Astrocyte of the spinal cord (primary cell): ENCODE measurements at regions not wholly inside any gene's neighbourhood (a gene's known extent, or its start where the extent isn't known, plus 50 kb on each side); places are given as distances from the start of the nearest gene placed in this dataset.
A peak's percentile ranks its signal among the peaks of the same experiment; 100 is the strongest.

Experiments used
- DNase-seq: peaks from one replicate; pipeline ENCODE4 v3.0.0; 2011; ENCODE audit warnings: low read depth, low spot score
- H3K4me3 ChIP-seq: 2 replicates; pipeline ENCODE4 v1.5.1; 2011; ENCODE audit warnings: low read depth, mild to moderate bottlenecking, low read length, moderate library complexity
- in situ Hi-C: cut with HindIII; loops from 2 replicates; pipeline ENCODE4 v1.10.0; 2017; ENCODE audit warnings: low sequenced_read_pairs
- TF ChIP-seq, protein P1 (sequence below): IDR thresholded peaks from 2 replicates; pipeline ENCODE4 v1.5.1; 2012; ENCODE audit warnings: low read depth, mild to moderate bottlenecking, low read length, inconsistent platforms

DNA sequence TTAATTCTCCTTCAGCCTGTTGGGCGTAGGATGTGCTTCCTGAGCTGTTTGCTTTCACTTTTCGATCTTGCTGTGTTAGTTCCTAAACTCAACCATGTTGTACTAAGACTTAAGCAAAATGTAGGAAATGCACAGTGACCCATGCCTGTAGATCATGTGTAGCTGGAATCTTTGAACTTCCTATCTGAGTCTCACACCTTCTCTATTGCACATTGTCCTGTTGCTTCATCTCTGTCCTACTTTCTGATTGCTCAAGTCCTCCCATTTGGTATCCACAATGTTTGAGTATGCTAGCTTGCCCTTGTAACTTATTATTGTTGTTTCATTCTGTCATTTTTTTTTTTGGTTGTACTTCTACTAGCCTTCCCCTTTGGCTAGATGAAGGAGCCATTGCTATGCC lies 239.6 kb downstream of the PPP1R2C start:
- TF ChIP-seq, protein P1, sequence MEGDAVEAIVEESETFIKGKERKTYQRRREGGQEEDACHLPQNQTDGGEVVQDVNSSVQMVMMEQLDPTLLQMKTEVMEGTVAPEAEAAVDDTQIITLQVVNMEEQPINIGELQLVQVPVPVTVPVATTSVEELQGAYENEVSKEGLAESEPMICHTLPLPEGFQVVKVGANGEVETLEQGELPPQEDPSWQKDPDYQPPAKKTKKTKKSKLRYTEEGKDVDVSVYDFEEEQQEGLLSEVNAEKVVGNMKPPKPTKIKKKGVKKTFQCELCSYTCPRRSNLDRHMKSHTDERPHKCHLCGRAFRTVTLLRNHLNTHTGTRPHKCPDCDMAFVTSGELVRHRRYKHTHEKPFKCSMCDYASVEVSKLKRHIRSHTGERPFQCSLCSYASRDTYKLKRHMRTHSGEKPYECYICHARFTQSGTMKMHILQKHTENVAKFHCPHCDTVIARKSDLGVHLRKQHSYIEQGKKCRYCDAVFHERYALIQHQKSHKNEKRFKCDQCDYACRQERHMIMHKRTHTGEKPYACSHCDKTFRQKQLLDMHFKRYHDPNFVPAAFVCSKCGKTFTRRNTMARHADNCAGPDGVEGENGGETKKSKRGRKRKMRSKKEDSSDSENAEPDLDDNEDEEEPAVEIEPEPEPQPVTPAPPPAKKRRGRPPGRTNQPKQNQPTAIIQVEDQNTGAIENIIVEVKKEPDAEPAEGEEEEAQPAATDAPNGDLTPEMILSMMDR = no peak
- no peak overlapping the region for H3K4me3 ChIP-seq
- in situ Hi-C loops = no loop called here

DNA sequence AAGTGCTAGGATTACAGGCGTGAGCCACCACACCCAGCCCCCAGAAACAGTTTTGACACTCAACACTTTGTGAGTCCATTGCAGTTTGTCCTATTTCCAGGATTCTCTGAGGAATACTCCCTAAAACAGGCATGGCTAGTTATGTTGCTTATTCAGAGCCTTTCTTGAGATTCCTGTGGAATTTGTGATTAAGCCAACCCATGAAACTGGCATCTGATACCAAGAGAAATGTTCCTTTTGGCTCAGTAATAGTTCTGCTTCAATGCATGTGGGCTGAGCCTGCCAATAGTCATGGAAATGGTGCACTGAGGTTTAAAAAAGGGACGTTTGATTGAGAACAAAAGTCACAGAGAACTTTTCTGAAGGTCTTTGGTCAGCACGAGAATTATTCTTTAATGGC lies 241.7 kb downstream of the PPP1R2C start:
- H3K4me3 ChIP-seq = no peak overlapping the region
- in situ Hi-C loops = no loop called here
- TF ChIP-seq, protein P1 = no peak
- no peak for DNase-seq

More for the DNA sequence above, 239.6 kb downstream of the PPP1R2C start:
- no peak for DNase-seq

DNA sequence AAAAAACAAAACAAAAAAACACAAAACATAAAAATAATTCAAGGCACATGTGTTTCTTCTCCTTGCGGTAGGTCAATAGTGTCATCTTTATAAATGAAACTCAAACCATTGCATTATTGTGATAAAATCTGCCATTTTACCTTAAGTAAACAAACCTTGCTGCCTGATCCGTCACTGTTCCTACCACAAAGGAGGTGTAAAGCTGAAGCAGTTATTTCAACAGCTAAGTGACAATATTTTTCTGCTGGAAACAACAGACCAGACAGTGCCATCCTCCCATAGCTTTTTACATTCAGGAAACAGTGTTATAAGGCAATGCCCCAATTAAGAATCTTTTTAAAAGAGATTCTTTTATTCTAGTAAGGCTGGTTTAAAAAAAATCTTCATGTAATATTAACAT lies 242.7 kb downstream of the PPP1R2C start:
- no peak for DNase-seq
- in situ Hi-C loops = no loop called here
- no peak overlapping the region for H3K4me3 ChIP-seq
- TF ChIP-seq, protein P1 = no peak

DNA sequence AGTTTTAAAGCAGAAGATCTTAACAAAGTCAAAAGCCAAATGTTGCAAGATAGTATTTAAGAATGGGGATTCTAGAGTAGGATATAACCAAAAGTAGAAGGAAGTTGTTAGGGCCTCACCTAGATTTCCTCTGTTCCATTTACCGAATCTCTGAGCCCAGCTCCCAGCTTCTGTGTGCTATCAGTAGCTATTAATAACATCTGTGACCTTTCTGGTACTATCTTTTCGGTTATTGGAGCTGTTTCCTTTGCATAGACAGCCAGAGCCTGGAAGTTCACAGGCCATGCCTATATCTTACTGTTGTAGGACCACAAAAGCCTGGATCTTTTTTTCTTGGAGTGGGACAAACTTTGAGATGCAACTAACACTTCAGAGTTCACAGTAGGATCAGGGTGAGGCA lies 244.2 kb downstream of the PPP1R2C start:
- no peak for DNase-seq
- TF ChIP-seq, protein P1 = no peak
- no peak overlapping the region for H3K4me3 ChIP-seq
- in situ Hi-C loops = no loop called here

DNA sequence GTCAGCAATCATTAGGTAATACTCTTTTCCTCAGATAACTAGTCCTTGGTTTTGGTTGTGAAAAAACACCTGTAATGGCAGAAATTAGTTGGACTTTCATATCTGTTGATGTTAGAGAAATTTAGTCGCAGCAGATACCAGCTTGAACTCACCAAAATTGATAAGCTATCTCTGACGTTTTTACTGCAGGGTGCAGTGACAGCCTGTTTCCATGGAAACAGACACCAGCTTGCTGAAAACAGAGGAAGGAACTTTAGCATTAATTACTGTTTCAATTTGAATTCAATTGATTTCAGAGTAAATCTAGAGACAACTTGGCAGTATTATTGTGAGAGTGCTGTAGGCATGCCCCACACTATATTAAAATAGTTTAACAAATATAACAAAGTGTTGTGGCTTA lies 246.5 kb downstream of the PPP1R2C start:
- DNase-seq = no peak
- in situ Hi-C loops = no loop called here
- TF ChIP-seq, protein P1 = no peak
- no peak overlapping the region for H3K4me3 ChIP-seq

DNA sequence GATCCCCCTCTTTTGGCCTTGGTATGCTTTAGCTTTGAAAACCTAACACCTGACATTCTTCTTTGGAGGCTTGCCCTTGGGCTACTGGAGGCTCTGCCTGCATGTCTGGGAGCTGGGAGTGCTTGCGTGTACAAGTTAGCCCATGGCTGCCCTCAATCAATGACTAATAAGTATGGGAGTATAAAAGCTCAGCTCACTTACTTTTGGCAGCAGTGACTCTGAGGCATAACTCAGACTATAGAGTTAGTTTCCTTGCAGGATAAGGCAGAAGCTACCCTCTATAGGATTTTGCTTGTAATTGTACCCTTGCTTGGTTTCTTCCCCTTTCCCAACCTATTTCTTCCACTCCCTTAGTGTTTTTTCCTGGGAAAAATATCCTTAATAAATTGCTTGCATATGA lies 247.9 kb downstream of the PPP1R2C start:
- in situ Hi-C loops = no loop called here
- TF ChIP-seq, protein P1 = peak; percentile 24
- peak; percentile 70 for DNase-seq
- no peak overlapping the region for H3K4me3 ChIP-seq

DNA sequence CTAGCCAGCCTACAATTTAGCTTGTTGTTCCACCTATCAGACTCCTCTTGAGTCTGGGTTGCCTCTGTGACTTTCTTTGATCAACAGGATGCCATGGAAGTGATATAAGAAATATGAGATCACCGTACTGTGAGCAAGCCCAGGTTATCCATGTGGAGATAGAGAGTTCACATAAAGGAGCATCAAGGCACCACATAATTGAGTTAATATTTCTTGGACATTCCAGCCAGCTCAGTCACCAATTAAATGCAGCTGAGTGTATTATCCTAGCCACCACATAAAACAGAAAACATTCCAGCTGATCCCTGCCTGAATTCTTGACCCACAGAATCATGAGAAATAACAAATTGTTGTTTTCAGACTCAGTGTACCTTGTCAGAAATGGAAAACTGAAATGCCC lies 253.6 kb downstream of the PPP1R2C start:
- no peak overlapping the region for H3K4me3 ChIP-seq
- peak; percentile 61 for DNase-seq
- TF ChIP-seq, protein P1 = no peak
- in situ Hi-C loops = no loop called here
